ENCODE measurements at regions not wholly inside any gene's neighbourhood (a gene's known extent, or its start where the extent isn't known, plus 50 kb on each side); places are given as distances from the start of the nearest gene placed in this dataset.

- H3K9me3 ChIP-seq (ENCODE audit: insufficient read depth, low read depth, low read length), result no peaks in the 10 kb centered on the region
- FAIRE-seq, result no peak
These were observed 597.5 kb upstream of the PCDH15 start for GRCh38 chr10:55398497-55398882.

GRCh38 chr10:55397777-55398496 is 596.9 kb upstream of the PCDH15 start:
- Histone ChIP-seq H3K9me3 (ENCODE audit: insufficient read depth, low read depth, low read length) (no peaks in the 10 kb centered on the region), H3K27me3 (ENCODE audit: insufficient read depth, low read length) (no peaks in the 10 kb centered on the region), H4K20me1 (ENCODE audit: insufficient read depth, low read length) (no peaks in the 10 kb centered on the region), H2AFZ (ENCODE audit: low read depth, low read length) (no peak overlapping the region), H3K4me1 (ENCODE audit: insufficient read depth, low read length) (no peaks in the 10 kb centered on the region), H3K4me2 (ENCODE audit: low read length) (no peak overlapping the region), H3K36me3 (ENCODE audit: insufficient read depth, low read length) (no peaks in the 10 kb centered on the region), H3K9ac (ENCODE audit: low read length) (no peak overlapping the region), H3K4me3 (ENCODE audit: insufficient read depth, low read depth, low read length) (no peak overlapping the region), H3K27ac (ENCODE audit: low read depth, low read length) (no peak overlapping the region), H3K79me2 (ENCODE audit: insufficient read depth, low read length) (no peaks in the 10 kb centered on the region)
- no peaks in the 10 kb centered on the region for H3K9me3 Mint-ChIP-seq (ENCODE audit: unreplicated experiment)
- no peaks in the 10 kb centered on the region for H3K36me3 Mint-ChIP-seq (ENCODE audit: low read depth, unreplicated experiment)
- no peaks in the 10 kb centered on the region for H3K27me3 Mint-ChIP-seq (ENCODE audit: low read depth, unreplicated experiment)
- no peak overlapping the region for H3K4me3 Mint-ChIP-seq (ENCODE audit: unreplicated experiment)
- DNase-seq (ENCODE audit: low read depth) (no peak), FAIRE-seq (no peak)
- peaks cover 28% of the 10 kb centered on the region for H3K4me1 Mint-ChIP-seq (ENCODE audit: low read depth, unreplicated experiment)
- peak overlapping the region; percentile 66 for H3K27ac Mint-ChIP-seq (ENCODE audit: unreplicated experiment)
- no peak for TF ChIP-seq EZH2 (IDR thresholded peaks at IDR 0.05; ENCODE audit: insufficient read depth, low read length)
- TF ChIP-seq CTCF (IDR thresholded peaks at IDR 0.05; ENCODE audit: insufficient read depth, low read depth, low read length), result no peak

More at GRCh38 chr10:55398497-55398882, 597.5 kb upstream of the PCDH15 start:
- Mint-ChIP-seq H3K36me3 (ENCODE audit: low read depth, unreplicated experiment) (no peaks in the 10 kb centered on the region), H3K27ac (ENCODE audit: unreplicated experiment) (peak overlapping the region; percentile 66), H3K9me3 (ENCODE audit: unreplicated experiment) (no peaks in the 10 kb centered on the region), H3K4me3 (ENCODE audit: unreplicated experiment) (no peak overlapping the region), H3K27me3 (ENCODE audit: low read depth, unreplicated experiment) (no peaks in the 10 kb centered on the region), H3K4me1 (ENCODE audit: low read depth, unreplicated experiment) (peaks cover 28% of the 10 kb centered on the region)
- Histone ChIP-seq H3K9ac (ENCODE audit: low read length) (no peak overlapping the region), H3K27me3 (ENCODE audit: insufficient read depth, low read length) (no peaks in the 10 kb centered on the region), H3K4me1 (ENCODE audit: insufficient read depth, low read length) (no peaks in the 10 kb centered on the region), H3K4me3 (ENCODE audit: insufficient read depth, low read depth, low read length) (no peak overlapping the region), H3K79me2 (ENCODE audit: insufficient read depth, low read length) (no peaks in the 10 kb centered on the region), H4K20me1 (ENCODE audit: insufficient read depth, low read length) (no peaks in the 10 kb centered on the region), H3K36me3 (ENCODE audit: insufficient read depth, low read length) (no peaks in the 10 kb centered on the region), H2AFZ (ENCODE audit: low read depth, low read length) (no peak overlapping the region), H3K4me2 (ENCODE audit: low read length) (no peak overlapping the region), H3K27ac (ENCODE audit: low read depth, low read length) (no peak overlapping the region)
- no peak for DNase-seq (ENCODE audit: low read depth)
- TF ChIP-seq CTCF (IDR thresholded peaks at IDR 0.05; ENCODE audit: insufficient read depth, low read depth, low read length) (no peak), EZH2 (IDR thresholded peaks at IDR 0.05; ENCODE audit: insufficient read depth, low read length) (no peak)

- no peak overlapping the region for H3K27ac ChIP-seq (ENCODE audit: low read depth, low read length)
- H3K4me2 ChIP-seq (ENCODE audit: low read length), result no peak overlapping the region
- no peak overlapping the region for H3K9ac ChIP-seq (ENCODE audit: low read length)
- H3K9me3 ChIP-seq (ENCODE audit: insufficient read depth, low read depth, low read length), result no peaks in the 10 kb centered on the region
- no peaks in the 10 kb centered on the region for H3K4me1 ChIP-seq (ENCODE audit: insufficient read depth, low read length)
- no peaks in the 10 kb centered on the region for H4K20me1 ChIP-seq (ENCODE audit: insufficient read depth, low read length)
- no peaks in the 10 kb centered on the region for H3K36me3 ChIP-seq (ENCODE audit: insufficient read depth, low read length)
- TF ChIP-seq EZH2 (IDR thresholded peaks at IDR 0.05; ENCODE audit: insufficient read depth, low read length), result no peak
- no peak for TF ChIP-seq CTCF (IDR thresholded peaks at IDR 0.05; ENCODE audit: insufficient read depth, low read depth, low read length)
- H3K27me3 Mint-ChIP-seq (ENCODE audit: low read depth, unreplicated experiment), result no peaks in the 10 kb centered on the region
- no peaks in the 10 kb centered on the region for H3K79me2 ChIP-seq (ENCODE audit: insufficient read depth, low read length)
- no peak overlapping the region for H2AFZ ChIP-seq (ENCODE audit: low read depth, low read length)
- H3K27ac Mint-ChIP-seq (ENCODE audit: unreplicated experiment), result no peak overlapping the region
- H3K4me3 Mint-ChIP-seq (ENCODE audit: unreplicated experiment), result no peak overlapping the region
- DNase-seq (ENCODE audit: low read depth), result no peak
- no peak overlapping the region for H3K4me3 ChIP-seq (ENCODE audit: insufficient read depth, low read depth, low read length)
- no peaks in the 10 kb centered on the region for H3K9me3 Mint-ChIP-seq (ENCODE audit: unreplicated experiment)
- peaks cover 13% of the 10 kb centered on the region for H3K4me1 Mint-ChIP-seq (ENCODE audit: low read depth, unreplicated experiment)
- no peaks in the 10 kb centered on the region for H3K36me3 Mint-ChIP-seq (ENCODE audit: low read depth, unreplicated experiment)
- no peaks in the 10 kb centered on the region for H3K27me3 ChIP-seq (ENCODE audit: insufficient read depth, low read length)
- FAIRE-seq, result no peak
These were observed 577.2 kb upstream of the PCDH15 start for GRCh38 chr10:55378196-55378595.

Measured in astrocyte (in vitro differentiated cells and primary cell).